ENCODE measurements at regions not wholly inside any gene's neighbourhood (a gene's known extent, or its start where the extent isn't known, plus 50 kb on each side); places are given as distances from the start of the nearest gene placed in this dataset.
"Not testable (repeated sequence)": the region's sequence is repeated elsewhere in the genome, so short reads cannot be mapped to it uniquely, and the experiment has no call there.

GRCh38 chr17:22242472-22242871 lies 550.1 kb downstream of the KCNJ18 start:
- no peak for DNase-seq (ENCODE audit: low spot score)
- FAIRE-seq, result no peak

- no peak for FAIRE-seq
- DNase-seq (ENCODE audit: low spot score), result no peak
These were observed 559.2 kb downstream of the KCNJ18 start for GRCh38 chr17:22251498-22251897.

GRCh38 chr17:22253007-22253406 lies 560.7 kb downstream of the KCNJ18 start:
- no peak for DNase-seq (ENCODE audit: low spot score)
- FAIRE-seq, result no peak

- FAIRE-seq (no peak), DNase-seq (ENCODE audit: low spot score) (no peak)
These were observed 573.5 kb downstream of the KCNJ18 start for GRCh38 chr17:22265807-22266206.

GRCh38 chr17:22266231-22266630 lies 573.9 kb downstream of the KCNJ18 start:
- DNase-seq (ENCODE audit: low spot score) (no peak), FAIRE-seq (no peak)

GRCh38 chr17:22267019-22267418 lies 574.7 kb downstream of the KCNJ18 start:
- no peak for DNase-seq (ENCODE audit: low spot score)
- FAIRE-seq, result no peak

GRCh38 chr17:22268214-22268911 lies 576.0 kb downstream of the KCNJ18 start:
- DNase-seq (ENCODE audit: low spot score) (no peak), FAIRE-seq (no peak)

GRCh38 chr17:22268912-22269220 lies 576.5 kb downstream of the KCNJ18 start:
- FAIRE-seq (no peak), DNase-seq (ENCODE audit: low spot score) (no peak)

GRCh38 chr17:22270381-22270780 lies 578.1 kb downstream of the KCNJ18 start:
- FAIRE-seq (no peak), DNase-seq (ENCODE audit: low spot score) (no peak)

GRCh38 chr17:22270809-22271208 lies 578.5 kb downstream of the KCNJ18 start:
- DNase-seq (ENCODE audit: low spot score); FAIRE-seq: not testable (repeated sequence)

- no peak for FAIRE-seq
- DNase-seq (ENCODE audit: low spot score), result no peak
These were observed 580.2 kb downstream of the KCNJ18 start for GRCh38 chr17:22272363-22273146.

- no peak for DNase-seq (ENCODE audit: low spot score)
- FAIRE-seq, result no peak
These were observed 581.0 kb downstream of the KCNJ18 start for GRCh38 chr17:22273308-22273707.

GRCh38 chr17:22277595-22277994 lies 585.3 kb downstream of the KCNJ18 start:
- FAIRE-seq, result no peak
- DNase-seq (ENCODE audit: low spot score), result no peak

GRCh38 chr17:22278302-22279275 lies 586.3 kb downstream of the KCNJ18 start:
- DNase-seq (ENCODE audit: low spot score) (no peak), FAIRE-seq (no peak)

GRCh38 chr17:22286337-22287041 lies 594.2 kb downstream of the KCNJ18 start:
- DNase-seq (ENCODE audit: low spot score) (no peak), FAIRE-seq (no peak)

GRCh38 chr17:22298484-22298951 lies 606.2 kb downstream of the KCNJ18 start:
- DNase-seq (ENCODE audit: low spot score); FAIRE-seq: not testable (repeated sequence)

- FAIRE-seq (no peak), DNase-seq (ENCODE audit: low spot score) (no peak)
These were observed 607.9 kb downstream of the KCNJ18 start for GRCh38 chr17:22300177-22300576.

- FAIRE-seq (no peak), DNase-seq (ENCODE audit: low spot score) (no peak)
These were observed 608.5 kb downstream of the KCNJ18 start for GRCh38 chr17:22300731-22301352.

GRCh38 chr17:22301353-22301745 lies 609.0 kb downstream of the KCNJ18 start:
- FAIRE-seq, result no peak
- DNase-seq (ENCODE audit: low spot score), result no peak

GRCh38 chr17:22303096-22303495 lies 610.8 kb downstream of the KCNJ18 start:
- FAIRE-seq (no peak), DNase-seq (ENCODE audit: low spot score) (no peak)

GRCh38 chr17:22303865-22304264 lies 611.5 kb downstream of the KCNJ18 start:
- FAIRE-seq, result no peak
- DNase-seq (ENCODE audit: low spot score), result no peak

Data from RCC 7860 (cell line).